ENCODE measurements at regions not wholly inside any gene's neighbourhood (a gene's known extent, or its start where the extent isn't known, plus 50 kb on each side); places are given as distances from the start of the nearest gene placed in this dataset.

GRCh38 chr16:51450909-51451308 lies 299.8 kb upstream of the SALL1 start:
- TF ChIP-seq, protein P1, sequence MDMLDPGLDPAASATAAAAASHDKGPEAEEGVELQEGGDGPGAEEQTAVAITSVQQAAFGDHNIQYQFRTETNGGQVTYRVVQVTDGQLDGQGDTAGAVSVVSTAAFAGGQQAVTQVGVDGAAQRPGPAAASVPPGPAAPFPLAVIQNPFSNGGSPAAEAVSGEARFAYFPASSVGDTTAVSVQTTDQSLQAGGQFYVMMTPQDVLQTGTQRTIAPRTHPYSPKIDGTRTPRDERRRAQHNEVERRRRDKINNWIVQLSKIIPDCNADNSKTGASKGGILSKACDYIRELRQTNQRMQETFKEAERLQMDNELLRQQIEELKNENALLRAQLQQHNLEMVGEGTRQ (IDR thresholded peaks at IDR 0.05; ENCODE audit: low read depth, low read length), result no peak
- TF ChIP-seq POLR2A (IDR thresholded peaks at IDR 0.05; ENCODE audit: low read depth, low read length), result no peak
- TF ChIP-seq CTCF (conservative IDR thresholded peaks at IDR 0.05; ENCODE audit: low read depth, low read length), result no peak
- no peak for TF ChIP-seq MAFK (IDR thresholded peaks at IDR 0.05; ENCODE audit: low read depth, low read length)

Measured in IMR-90 (cell line).